PC-3 (cell line): ENCODE measurements at regions not wholly inside any gene's neighbourhood (a gene's known extent, or its start where the extent isn't known, plus 50 kb on each side); places are given as distances from the start of the nearest gene placed in this dataset.
"Not testable (repeated sequence)": the region's sequence is repeated elsewhere in the genome, so short reads cannot be mapped to it uniquely, and the experiment has no call there.

Experiments used
- CTCF ChIP-seq: fragments of 300-600 bp; sonication (generic); conservative IDR thresholded peaks from 2 replicates; pipeline ENCODE4 v1.5.1; 2017; ENCODE audit warnings: antibody characterized with exemption, low read depth, mild to moderate bottlenecking, low read length
- EZH2 ChIP-seq: fragments of 300-600 bp; sonication (generic); IDR thresholded peaks from one replicate; pipeline ENCODE4 v1.6.1; 2017; ENCODE audit warnings: antibody characterized with exemption, mild to moderate bottlenecking, low read length; ENCODE audit not compliant: unreplicated experiment
- EZH2phosphoT487 ChIP-seq: fragments of 300-600 bp; sonication (generic); IDR thresholded peaks from 2 replicates; pipeline ENCODE4 v1.6.1; 2018; ENCODE audit warnings: mild to moderate bottlenecking, antibody characterized with exemption, low read length, borderline replicate concordance

DNA sequence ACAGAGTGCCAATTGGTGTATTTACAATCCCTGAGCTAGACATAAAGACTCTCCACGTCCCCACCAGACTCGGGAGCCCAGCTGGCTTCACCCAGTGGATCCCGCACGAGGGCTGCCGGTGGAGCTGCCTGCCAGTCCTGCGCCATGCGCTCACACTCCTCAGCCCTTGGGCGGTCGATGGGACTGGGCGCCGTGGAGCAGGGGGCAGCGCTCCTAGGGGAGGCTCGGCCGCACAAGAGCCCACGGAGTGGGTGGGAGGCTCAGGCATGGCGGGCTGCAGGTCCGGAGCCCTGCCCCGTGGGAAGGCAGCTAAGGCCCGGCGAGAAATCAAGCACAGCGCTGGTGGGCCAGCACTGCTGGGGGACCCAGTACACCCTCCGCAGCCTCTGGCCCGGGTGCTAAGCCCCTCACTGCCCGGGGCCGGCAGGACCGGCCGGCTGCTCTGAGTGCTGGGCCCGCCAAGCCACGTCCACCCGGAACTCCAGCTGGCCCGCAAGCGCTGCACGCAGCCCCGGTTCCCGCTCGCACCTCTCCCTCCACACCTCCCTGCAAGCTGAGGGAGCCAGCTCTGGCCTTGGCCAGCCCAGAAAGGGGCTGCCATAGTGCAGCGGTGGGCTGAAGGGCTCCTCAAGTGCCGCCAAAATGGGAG lies 759.4 kb downstream of the BRINP3 start:
- not testable (repeated sequence) for TF ChIP-seq CTCF, EZH2phosphoT487, EZH2
